HG03469 (cell line): ENCODE measurements at regions not wholly inside any gene's neighbourhood (a gene's known extent, or its start where the extent isn't known, plus 50 kb on each side); places are given as distances from the start of the nearest gene placed in this dataset.
A peak's percentile ranks its signal among the peaks of the same experiment; 100 is the strongest.

Source experiments
- ATAC-seq: cut with Tn5 transposase; IDR thresholded peaks from one replicate; pipeline ENCODE4 v1.9.1; 2021; ENCODE audit warnings: mild to moderate bottlenecking, moderate library complexity, moderate number of reproducible peaks; ENCODE audit not compliant: unreplicated experiment

- ATAC-seq: no peak
Observed at GRCh38 chr7:18354108-18355085, 141.2 kb upstream of the HDAC9 start.

GRCh38 chr7:18356191-18356645, 139.3 kb upstream of the HDAC9 start:
- no peak for ATAC-seq

- peak; percentile 41 for ATAC-seq
Observed at GRCh38 chr7:18357691-18358090, 137.9 kb upstream of the HDAC9 start.

GRCh38 chr7:18361756-18362155, 133.8 kb upstream of the HDAC9 start:
- ATAC-seq: no peak

- no peak for ATAC-seq
Observed at GRCh38 chr7:18363751-18364380, 131.7 kb upstream of the HDAC9 start.

- ATAC-seq: no peak
Observed at GRCh38 chr7:18364396-18364795, 131.2 kb upstream of the HDAC9 start.

- ATAC-seq: no peak
Observed at GRCh38 chr7:18366394-18366793, 129.2 kb upstream of the HDAC9 start.

- ATAC-seq: no peak
Observed at GRCh38 chr7:18369011-18369410, 126.5 kb upstream of the HDAC9 start.

GRCh38 chr7:18370633-18371032, 124.9 kb upstream of the HDAC9 start:
- ATAC-seq: no peak

GRCh38 chr7:18378989-18379605, 116.5 kb upstream of the HDAC9 start:
- ATAC-seq: no peak

- no peak for ATAC-seq
Observed at GRCh38 chr7:18384491-18385143, 110.9 kb upstream of the HDAC9 start.

GRCh38 chr7:18386607-18387006, 108.9 kb upstream of the HDAC9 start:
- no peak for ATAC-seq

- no peak for ATAC-seq
Observed at GRCh38 chr7:18387191-18387735, 108.3 kb upstream of the HDAC9 start.

- ATAC-seq: no peak
Observed at GRCh38 chr7:18390535-18390907, 105.0 kb upstream of the HDAC9 start.

GRCh38 chr7:18393465-18394118, 102.0 kb upstream of the HDAC9 start:
- no peak for ATAC-seq

- no peak for ATAC-seq
Observed at GRCh38 chr7:18395868-18396267, 99.7 kb upstream of the HDAC9 start.

GRCh38 chr7:18396953-18397352, 98.6 kb upstream of the HDAC9 start:
- ATAC-seq: no peak

GRCh38 chr7:18399436-18400235, 95.9 kb upstream of the HDAC9 start:
- no peak for ATAC-seq

- no peak for ATAC-seq
Observed at GRCh38 chr7:18400275-18400674, 95.3 kb upstream of the HDAC9 start.

- ATAC-seq: no peak
Observed at GRCh38 chr7:18400726-18401125, 94.8 kb upstream of the HDAC9 start.
